ENCODE measurements at regions not wholly inside any gene's neighbourhood (a gene's known extent, or its start where the extent isn't known, plus 50 kb on each side); places are given as distances from the start of the nearest gene placed in this dataset.

DNA sequence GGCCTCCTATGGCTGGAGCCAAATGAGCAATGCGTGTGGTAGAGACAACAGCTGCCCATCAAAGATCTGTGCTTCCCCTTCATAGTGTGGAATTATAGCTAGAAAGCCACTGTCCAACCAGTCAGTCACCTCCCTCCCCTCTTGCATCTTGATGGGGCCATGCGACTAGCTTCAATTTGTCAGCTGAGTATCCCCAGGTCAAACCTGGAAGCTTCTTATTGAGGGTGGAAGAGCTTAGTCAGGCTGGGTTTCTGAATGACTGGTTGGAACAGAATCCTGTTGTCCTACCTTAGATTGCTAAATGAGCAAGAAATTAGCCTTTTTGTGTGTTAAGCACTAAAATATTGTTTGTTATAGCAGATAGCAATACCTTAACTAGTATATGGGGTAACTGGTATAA, 625.4 kb downstream of the PTPRC start:
- ChIA-PET POLR2A (no interaction called here), SMC1A (ENCODE audit: uncharacterized antibody, unreplicated experiment) (interaction anchor here (1.0 kb wide), 3 partner anchors 22 to 475 kb away, joined by 3 to 4 read pairs (median 3); no protein-coding TSS in a partner anchor), RAD21 (ENCODE audit: unreplicated experiment) (no interaction called here), CTCF (interaction anchor here (0.8 kb wide), 1 partner anchor 17 kb away, joined by 3 read pairs; no protein-coding TSS in a partner anchor)
- intact Hi-C loops (cut with micrococcal nuclease; ENCODE audit: unreplicated experiment): no loop called here
- no peak overlapping the region for H2AFZ ChIP-seq (ENCODE audit: control insufficient read depth, low read depth, low read length)
- WGBS (ENCODE audit: insufficient coverage, insufficient replicate concordance, low lambda C conversion rate, missing lambda C conversion rate): 25% methylated on average over 2 of the region's 2 CpGs
- FAIRE-seq: no peak
- no peak overlapping the region for H3K4me2 ChIP-seq (ENCODE audit: control insufficient read depth, insufficient read depth)
- DNase-seq (ENCODE audit: low read depth, low spot score): no peak
- H3K9me3 ChIP-seq (replicated peaks; ENCODE audit: control insufficient read depth, insufficient read depth, low read length): no peaks in the 10 kb centered on the region
- no peaks in the 10 kb centered on the region for H3K4me1 ChIP-seq (ENCODE audit: control insufficient read depth, insufficient read depth, low read length)
- ATAC-seq: no peak; the same call in 2 of the 3 replicates
- no peaks in the 10 kb centered on the region for H4K20me1 ChIP-seq (ENCODE audit: control insufficient read depth, insufficient read depth)
- no peaks in the 10 kb centered on the region for H3K36me3 ChIP-seq (ENCODE audit: control insufficient read depth in 2 of 2, insufficient read depth in 2 of 2, low read length in 1 of 2)
- no peak overlapping the region for H3K27ac ChIP-seq (ENCODE audit: control insufficient read depth, insufficient read depth)
- H3K4me3 ChIP-seq: no peak overlapping the region
- in situ Hi-C loops (cut with MboI): no loop called here
- TF ChIP-seq, protein P1, sequence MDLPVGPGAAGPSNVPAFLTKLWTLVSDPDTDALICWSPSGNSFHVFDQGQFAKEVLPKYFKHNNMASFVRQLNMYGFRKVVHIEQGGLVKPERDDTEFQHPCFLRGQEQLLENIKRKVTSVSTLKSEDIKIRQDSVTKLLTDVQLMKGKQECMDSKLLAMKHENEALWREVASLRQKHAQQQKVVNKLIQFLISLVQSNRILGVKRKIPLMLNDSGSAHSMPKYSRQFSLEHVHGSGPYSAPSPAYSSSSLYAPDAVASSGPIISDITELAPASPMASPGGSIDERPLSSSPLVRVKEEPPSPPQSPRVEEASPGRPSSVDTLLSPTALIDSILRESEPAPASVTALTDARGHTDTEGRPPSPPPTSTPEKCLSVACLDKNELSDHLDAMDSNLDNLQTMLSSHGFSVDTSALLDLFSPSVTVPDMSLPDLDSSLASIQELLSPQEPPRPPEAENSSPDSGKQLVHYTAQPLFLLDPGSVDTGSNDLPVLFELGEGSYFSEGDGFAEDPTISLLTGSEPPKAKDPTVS (IDR thresholded peaks at IDR 0.05; ENCODE audit: low read depth, low read length): no peak
- TF ChIP-seq PAX5 (IDR thresholded peaks at IDR 0.05; ENCODE audit: borderline replicate concordance, low read depth, low read length) (no peak), POLR2AphosphoS2 (IDR thresholded peaks at IDR 0.05; ENCODE audit: low read depth, low read length) (no peak), JUNB (IDR thresholded peaks at IDR 0.05) (no peak), KLF5 (IDR thresholded peaks at IDR 0.05; ENCODE audit: partially characterized antibody) (no peak), RELA (IDR thresholded peaks at IDR 0.05; ENCODE audit: borderline replicate concordance, partially characterized antibody) (no peak), MYB (IDR thresholded peaks at IDR 0.05; ENCODE audit: borderline replicate concordance, low read depth, low read length) (no peak)
- TF ChIP-seq, protein P2, sequence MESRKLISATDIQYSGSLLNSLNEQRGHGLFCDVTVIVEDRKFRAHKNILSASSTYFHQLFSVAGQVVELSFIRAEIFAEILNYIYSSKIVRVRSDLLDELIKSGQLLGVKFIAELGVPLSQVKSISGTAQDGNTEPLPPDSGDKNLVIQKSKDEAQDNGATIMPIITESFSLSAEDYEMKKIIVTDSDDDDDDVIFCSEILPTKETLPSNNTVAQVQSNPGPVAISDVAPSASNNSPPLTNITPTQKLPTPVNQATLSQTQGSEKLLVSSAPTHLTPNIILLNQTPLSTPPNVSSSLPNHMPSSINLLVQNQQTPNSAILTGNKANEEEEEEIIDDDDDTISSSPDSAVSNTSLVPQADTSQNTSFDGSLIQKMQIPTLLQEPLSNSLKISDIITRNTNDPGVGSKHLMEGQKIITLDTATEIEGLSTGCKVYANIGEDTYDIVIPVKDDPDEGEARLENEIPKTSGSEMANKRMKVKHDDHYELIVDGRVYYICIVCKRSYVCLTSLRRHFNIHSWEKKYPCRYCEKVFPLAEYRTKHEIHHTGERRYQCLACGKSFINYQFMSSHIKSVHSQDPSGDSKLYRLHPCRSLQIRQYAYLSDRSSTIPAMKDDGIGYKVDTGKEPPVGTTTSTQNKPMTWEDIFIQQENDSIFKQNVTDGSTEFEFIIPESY (IDR thresholded peaks at IDR 0.05): no peak
- H3K9ac ChIP-seq (ENCODE audit: control insufficient read depth, insufficient read depth, low read length): no peak overlapping the region
- no peaks in the 10 kb centered on the region for H3K27me3 ChIP-seq (replicated peaks in 1 of 2; ENCODE audit: control insufficient read depth in 2 of 2, insufficient read depth in 2 of 2, low read length in 1 of 2)
- no TSS peak for BruUV-seq (replicated peaks)
- H3K79me2 ChIP-seq (ENCODE audit: control insufficient read depth, insufficient read depth, low read length): no peaks in the 10 kb centered on the region
